HG02973 (cell line): ENCODE measurements at regions not wholly inside any gene's neighbourhood (a gene's known extent, or its start where the extent isn't known, plus 50 kb on each side); places are given as distances from the start of the nearest gene placed in this dataset.

Experiments
- ATAC-seq: cut with Tn5 transposase; IDR thresholded peaks from one replicate; pipeline ENCODE4 v1.9.1; 2021; ENCODE audit warnings: moderate library complexity; ENCODE audit not compliant: unreplicated experiment

DNA sequence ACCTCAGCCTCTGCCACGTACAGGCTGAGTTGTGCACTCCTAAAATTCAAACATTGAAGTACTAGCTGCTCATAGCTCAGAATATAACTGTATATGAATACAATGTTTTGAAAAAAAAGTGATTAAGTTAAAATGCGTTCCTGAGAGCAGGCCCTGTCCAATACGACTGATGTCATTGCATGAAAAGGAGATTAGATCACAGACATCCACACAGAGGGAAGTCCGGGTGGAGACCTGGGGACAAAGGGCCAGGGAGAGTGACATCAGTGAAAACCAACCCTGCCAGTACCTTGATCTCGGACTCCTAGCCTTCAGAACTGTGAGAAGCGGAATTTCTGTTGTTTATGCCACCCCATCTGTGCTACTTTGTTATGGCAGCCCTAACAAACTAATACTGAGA is 311.4 kb upstream of the NR2F2 start:
- no peak for ATAC-seq

DNA sequence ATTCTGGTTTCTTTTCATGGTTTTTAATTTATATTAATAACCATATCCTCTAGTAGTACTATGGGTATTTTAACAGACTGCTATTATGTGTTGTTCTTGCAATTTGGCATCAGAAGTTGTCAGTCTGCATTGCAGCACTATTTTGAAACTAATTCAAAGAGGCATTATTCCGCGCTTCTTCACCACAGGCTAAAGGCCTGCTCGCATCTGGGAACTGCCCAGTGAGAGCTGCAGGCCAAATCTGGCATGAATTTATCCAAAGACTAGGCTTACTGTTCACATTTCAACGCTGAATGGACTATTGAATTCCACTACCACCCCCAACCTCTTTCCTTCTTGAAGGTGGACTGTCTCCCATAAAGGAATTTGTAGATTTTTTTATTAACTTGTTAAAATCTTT is 310.4 kb upstream of the NR2F2 start:
- no peak for ATAC-seq

DNA sequence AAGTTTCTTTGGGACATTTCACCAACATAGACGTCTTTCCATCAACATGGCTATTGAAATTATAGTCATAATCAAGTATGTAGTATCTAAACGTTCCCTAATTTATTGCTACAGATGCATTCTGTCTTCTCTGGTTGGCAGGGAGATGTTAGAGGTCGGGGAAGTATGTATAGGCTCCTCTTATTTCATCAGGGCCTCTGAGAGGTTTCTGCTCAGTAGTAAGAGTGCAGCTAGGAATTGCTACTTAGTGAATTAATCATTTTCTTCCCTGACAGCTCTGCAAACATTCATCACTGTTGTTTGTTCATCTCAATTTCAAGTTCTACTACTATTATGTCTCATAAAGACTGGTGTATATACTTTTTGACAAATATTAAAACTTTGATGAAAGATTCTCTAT is 309.7 kb upstream of the NR2F2 start:
- no peak for ATAC-seq

DNA sequence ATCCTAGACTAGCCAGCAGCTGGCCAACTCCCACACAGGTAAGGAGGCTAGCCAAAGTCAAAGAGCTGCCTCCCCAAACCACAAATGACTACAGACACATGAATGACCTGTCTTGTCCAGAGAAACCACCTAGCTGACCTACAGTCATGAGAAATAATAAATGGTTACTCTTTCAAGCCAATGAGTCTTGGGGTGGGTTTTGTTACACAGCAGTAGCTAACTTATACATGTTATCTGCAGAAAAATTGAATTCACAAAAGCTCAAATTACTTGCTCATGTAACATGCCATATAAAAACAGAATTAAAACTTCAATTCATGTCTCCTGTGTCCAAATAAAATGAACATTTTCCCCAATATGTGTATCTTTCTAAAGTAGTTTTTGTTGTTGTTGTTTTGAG is 307.4 kb upstream of the NR2F2 start:
- ATAC-seq, result no peak

DNA sequence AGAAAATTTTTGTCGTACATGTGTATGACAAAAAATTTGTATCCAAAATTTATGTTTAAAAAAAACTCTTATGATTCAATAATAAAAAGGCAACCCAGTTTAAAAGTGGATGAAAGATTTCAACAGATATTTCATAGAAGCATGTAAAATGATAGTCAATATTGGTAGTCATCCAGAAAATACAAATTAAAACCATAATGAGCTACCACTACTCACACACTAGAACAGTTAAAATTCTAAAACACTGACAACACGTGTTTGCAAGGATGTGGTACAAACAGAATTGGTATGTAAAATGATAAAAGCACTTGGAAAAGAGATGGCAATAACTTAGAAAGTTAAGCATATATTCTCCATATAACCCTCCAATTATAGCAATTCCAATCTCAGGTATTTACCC is 303.0 kb upstream of the NR2F2 start:
- ATAC-seq, result no peak

DNA sequence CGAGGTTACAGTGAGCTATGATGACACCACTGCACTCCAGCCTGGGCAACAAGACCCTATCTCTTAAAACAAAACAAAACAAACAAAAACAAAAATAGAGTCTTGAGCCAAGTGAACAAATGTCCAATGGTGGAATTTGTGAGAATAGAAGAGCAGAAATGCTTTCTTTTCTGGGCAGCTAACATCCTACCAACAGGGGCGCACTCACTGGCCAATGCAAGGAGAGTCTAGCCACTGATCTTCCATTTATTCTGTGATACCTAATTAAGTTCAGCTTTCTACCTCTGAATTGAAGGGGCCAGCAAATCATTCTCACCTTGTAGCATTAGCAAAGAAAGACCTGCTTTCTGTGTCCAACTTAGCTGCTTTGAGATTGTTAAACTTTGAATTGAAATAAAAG is 301.9 kb upstream of the NR2F2 start:
- ATAC-seq, result no peak

DNA sequence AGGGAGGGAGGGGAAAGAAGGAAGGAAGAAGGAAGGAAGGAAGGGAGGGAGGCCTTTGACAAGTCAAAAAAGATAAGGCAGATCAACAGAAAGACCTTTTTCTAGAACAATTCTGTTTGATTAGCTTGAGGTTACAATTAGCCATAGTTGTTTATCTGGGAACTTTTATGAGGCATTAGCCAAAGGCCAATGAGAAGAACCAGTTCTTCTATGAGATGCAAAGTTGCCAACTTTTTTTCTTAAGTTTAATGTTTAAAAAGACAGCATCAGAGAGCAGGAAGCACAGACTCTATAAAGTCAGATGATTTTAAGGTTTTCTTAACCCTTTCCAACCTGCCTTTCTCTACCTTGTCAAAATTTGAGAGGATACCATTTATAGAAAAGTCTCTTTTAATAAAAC is 301.3 kb upstream of the NR2F2 start:
- ATAC-seq, result no peak

DNA sequence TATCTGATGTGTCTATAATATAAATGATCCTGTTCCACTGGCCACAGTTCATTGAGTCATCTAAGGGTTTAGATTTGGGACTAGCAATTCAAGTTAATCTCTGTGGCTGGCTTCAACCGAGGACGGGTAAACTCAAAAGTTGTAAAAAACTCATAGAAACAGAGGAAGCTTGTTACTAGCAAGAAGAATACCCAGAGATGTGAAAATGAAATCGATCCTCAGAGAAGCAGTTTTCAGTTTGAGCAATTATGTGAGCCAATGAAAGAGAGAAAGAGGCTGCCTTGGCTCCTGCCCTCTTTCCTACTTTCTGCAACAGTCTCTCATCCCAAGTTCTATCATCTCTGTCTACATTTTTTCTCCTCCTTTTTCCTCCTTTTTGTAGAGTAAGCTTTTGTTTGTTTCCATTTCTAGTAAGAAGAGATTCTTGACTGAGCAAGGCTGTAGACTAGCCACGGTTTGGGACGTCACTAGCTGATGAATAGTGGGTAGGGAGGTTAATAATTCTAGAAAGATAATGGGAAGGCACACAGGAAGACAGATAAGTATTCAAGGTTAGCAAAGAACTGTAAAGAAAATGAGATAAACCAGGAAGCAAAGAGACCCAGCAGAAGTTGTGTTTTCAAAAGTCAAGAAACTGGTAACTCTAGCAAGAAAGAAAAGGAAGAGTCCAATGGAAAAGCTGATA is 298.9 kb upstream of the NR2F2 start:
- peak; percentile 53 for ATAC-seq

DNA sequence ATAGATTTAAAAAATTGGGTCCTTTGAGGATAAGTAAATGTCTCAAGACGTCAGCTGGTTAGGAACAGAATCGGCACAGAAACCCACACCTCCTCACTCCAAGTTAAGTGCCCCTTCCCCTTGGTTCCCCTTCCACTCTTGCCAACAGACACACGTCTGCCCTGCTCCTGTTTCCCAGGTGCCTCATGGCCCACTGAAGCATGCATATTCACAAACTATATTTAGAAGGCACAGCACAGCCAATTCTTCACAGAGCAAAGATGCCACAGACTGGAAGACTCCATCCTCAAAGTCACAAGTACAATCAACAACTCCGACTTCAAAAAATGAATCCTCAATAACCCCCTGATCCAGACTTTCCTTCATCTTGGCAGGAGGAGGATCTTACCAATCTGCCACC is 295.4 kb upstream of the NR2F2 start:
- ATAC-seq, result no peak

DNA sequence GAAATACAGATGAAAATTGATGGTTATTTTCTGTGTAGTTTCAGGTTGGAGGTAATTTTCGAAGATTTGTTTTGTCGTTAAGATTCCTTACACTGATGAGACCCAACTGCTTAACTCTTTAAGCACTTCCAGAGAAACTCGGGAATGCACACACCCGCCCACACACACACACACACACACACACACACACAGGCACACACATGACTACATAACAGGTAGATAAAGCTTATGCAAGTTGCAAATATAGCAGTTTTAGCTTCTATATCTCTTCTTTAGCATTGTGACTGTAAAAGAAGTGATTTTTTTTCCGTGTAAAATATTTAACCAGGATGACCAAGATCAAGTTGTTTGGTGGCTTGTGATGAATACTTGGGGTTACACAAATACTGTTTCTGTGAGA is 294.9 kb upstream of the NR2F2 start:
- no peak for ATAC-seq

DNA sequence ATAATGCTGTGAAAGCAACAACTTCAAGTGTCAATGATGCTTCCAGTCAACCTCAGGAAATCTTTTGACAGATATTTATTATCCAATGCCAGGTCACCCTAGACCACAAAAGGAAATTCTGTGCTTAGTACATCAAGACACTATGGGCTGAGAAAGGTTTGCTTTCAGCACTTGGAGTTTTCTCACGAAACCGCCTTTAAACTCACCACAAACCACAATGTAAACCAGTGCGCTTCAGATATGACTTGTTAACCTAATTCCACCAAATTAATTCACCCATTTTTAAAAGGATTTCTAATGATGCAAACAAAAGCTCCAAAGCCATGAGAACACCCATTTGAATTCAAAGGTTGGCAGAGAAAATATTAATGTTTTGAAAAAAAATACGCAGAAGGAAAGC is 292.9 kb upstream of the NR2F2 start:
- ATAC-seq, result peak; percentile 59

DNA sequence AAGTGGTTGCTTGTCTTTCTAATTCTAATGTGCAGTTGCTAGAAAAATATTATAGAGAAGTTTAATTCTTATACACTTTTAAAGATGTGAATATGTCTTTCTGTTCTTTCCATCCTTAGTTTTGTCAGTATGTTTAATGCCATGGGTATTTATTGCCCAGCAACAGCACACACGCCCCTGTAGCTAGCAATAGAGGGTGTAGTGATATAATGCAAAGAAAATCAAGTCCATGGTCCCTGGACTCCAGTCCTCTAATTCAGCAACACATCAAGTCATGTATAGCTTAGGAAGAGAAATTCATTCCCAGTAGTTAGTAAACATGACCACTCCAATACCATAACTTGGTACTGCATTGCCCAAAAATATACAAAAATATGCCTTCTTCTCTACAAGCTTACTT is 292.4 kb upstream of the NR2F2 start:
- no peak for ATAC-seq

DNA sequence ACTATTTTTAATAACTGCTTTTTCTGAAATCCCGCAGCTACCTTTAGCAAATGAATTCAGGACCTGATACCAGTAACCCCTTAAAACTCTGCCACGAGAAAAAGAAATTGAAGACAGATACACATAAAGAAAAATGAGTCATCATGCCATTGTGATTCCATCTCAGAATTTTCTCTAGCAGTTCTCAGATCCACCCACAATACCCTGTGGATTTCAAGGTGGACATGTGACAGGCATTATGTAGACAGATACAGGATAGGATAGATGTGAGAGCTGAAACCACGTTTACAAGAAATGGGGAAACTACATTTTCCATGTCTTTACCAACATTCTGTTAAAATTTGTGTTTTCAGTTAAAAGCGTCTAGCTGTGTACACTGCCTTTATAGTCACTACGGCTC is 291.9 kb upstream of the NR2F2 start:
- no peak for ATAC-seq

DNA sequence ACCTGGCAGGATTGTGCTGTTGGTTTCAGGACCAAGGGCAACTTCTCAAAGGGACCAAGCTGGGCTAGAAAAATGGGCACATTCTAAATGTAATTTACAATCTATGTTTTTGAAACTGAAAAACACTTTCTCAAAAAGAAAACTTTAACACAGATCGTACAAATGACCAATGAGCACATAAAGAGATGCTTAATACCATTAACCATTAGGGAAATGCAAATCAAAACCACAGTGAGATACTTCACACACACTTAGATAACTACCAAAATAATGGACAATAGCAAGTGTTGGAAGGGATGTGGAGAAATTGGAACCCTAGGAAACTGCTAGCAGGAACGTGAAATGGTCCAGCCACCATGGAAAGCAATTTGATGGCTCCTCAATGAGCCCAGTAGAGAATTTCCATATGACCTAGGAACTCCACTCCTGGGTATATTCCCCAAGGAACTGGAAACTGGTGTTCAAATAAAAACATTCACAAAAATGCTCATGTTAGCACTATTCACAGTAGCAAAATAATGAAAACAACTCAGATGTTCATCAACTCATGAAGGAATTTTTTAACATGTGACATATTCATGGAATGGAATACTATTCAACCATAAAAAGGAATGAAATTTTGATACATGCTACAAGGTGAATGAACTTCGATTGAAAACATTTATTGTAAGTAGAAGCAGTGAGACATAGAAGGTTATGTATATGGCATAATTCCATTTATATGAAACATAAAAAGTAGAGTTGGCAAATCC is 288.3 kb upstream of the NR2F2 start:
- no peak for ATAC-seq

DNA sequence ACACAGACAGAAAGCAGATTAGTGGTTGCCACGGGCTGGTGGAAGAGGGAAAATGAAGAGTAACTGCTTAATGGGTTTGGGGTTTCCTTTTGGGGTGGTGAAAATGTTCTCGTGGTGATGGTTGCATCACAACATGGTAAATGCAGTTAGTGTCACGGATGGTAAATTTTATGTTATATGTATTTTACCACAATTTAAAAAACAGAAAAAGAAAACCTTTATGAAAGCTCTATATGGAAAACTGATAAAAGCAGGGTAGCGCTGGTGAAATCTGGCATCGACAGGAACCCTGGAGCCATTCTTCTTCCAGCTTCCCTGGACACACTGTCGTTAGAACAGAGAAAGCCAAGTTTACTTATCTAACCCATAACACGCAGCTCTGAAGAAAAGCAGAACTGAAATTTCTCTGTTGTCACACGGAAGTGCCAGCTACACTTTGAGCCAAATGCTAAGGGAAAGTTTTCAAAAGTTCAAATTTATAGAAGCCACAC is 287.7 kb upstream of the NR2F2 start:
- peak; percentile 92 for ATAC-seq

DNA sequence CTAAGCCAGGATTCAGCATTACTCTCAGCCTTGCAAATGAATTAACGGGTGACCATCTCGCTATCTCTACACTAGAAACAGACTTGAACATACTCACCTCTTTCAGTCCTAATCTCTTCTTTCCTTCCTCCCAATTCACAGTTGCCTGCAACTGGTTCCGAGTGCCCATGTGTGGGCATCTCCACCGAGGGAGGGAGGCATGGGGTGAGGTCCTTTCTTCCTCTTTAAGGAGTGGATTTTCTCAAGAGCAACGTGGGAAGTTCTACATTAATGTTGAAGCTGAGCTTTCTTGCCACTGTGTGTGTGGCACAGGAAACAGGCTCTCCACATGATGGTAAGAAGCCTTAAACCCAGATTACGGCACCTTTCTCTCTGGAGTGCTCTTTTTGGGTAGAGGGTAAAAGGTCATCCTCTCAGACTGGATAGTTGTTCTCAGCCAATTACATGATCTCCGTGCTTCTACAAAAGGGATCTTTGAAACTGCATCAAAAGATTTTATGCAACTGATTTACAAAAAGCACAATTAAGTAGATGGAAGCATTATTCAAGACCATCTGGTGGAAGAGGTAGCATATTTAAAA is 286.8 kb upstream of the NR2F2 start:
- ATAC-seq, result no peak

DNA sequence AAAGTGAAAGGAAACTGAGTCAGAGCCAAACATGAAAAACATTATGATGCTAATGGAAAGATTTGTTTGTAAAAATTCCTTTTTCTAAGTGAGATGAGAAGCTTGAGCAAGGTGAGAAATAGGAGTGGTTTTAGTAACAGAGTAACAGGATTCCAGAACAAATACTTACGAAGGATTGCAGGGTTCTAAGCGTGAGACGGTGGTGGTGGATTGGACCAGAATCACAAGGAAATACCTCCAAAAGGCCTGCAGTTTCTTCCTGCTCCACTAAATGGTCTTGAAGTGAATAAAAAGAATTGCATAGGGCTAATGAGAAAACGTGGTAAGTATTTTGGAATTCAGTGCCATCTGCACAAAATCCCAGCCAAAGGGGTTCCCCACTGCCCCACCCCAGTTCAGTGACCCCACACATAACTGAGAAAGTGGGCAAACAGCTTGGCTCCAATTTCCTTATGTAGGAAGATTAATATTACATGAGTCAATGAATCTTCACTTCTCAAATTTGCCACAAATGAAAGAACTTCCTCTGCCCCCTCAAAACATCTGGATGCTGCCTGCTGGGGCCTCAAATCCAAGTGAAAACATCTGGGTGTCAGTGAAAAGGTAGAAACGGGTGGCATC is 283.8 kb upstream of the NR2F2 start:
- ATAC-seq, result no peak

DNA sequence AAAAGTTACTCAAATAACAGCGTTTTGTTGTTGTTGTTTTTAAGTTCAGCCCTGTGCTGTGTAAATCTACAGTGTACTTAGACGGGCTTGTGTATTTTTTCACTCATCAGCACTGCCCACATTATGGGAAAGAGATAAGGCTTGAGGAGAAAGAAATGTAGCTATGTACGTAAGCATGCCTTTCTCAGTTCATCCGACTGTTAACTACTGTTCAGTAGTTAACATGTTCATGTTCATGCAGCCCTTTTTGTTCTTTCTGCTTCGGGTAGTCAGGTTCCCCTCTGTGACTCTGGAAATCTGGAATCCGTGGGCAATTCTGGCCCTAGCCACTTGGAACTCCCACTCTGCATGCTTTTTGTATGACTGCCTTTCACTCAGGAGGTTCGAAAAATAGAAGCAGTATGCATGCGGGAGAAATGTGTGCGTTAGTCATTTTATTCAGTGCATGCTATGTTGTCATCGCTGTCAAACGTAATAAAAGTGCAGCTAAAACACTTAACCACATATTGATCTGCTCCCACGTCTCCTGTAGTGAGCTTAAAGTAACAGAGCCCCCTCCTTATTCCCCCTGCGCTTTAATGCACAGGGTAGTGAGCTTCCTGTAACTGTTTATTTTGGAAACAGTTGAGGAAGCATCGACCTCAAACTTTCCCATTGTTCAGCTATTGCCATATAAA is 283.1 kb upstream of the NR2F2 start:
- no peak for ATAC-seq

DNA sequence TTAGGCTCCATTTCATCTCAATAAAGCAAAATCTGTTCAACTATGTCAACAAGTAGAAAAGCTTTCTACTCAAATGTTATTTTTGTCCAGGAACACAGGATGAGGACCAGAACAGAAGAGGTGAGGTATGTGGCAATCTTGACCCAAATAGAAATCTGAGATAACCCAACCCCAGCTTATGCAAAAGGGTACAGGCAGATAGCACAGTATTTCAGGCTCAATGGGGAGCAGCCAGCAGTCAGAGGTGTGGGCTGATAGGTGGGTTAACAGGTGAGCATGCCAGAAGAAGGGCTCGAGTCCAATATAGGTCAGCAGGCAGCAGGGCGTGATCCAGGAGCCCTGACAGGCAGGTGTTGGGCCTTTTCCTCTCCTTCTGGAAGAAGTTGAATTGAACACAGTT is 281.2 kb upstream of the NR2F2 start:
- no peak for ATAC-seq

DNA sequence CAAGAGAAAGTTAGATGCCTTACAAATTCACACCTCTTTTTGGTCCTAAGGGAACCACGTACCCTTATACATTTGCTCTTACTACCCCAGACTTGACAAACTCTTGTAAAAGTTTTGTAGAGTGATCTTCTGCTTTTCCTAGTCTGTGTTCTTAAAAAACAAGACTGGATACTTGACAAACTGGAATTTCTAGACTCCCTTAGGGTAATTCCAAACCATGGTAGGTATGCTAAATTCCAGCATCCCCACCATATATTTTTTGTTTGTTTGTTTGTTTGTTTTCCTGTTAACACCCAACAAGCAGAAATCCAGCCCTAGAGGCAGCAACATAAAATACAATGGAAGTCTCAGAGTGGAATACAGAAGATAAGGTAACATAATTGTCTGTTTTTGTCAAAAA is 280.7 kb upstream of the NR2F2 start:
- ATAC-seq, result no peak

DNA sequence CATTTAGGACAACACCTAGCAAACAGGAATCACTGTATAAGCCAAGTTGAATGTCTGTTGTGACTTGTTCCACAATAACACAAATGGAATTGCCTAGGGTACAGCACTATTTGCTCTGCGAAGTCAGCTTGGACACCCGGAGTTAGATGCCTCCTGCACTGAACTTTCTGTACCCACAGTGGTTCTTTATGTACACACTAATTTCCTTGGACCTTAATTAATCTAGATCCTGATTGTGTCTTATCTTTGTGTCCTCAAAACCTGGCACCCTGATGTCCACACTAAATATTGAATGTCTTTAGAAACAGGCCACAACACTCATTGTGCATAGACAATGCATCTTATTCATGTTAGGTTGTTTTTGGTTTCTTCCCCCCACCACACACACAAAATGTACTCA is 278.9 kb upstream of the NR2F2 start:
- no peak for ATAC-seq
